PC-3 (cell line): ENCODE measurements at regions not wholly inside any gene's neighbourhood (a gene's known extent, or its start where the extent isn't known, plus 50 kb on each side); places are given as distances from the start of the nearest gene placed in this dataset.

Source experiments
- ATAC-seq: fragments of 200-7000 bp; cut with Tn5 transposase; 2 replicates; pipeline ENCODE4 v1.9.1; 2020; ENCODE audit warnings: mild to moderate bottlenecking, moderate library complexity
- BruUV-seq: library from RNA; stranded (reverse); fragments of 400-500 nt; replicated peaks from 2 replicates; lab custom pipeline; 2021; lab: Mats Ljungman, UMichigan
- CTCF ChIA-PET: fragments of 300-600 bp; sonication (Branson Sonifier 250); formaldehyde crosslinking; loops from one replicate; lab custom pipeline; 2022; ENCODE audit warnings: antibody characterized with exemption; lab: Charles Lee
- POLR2A ChIA-PET: fragments of 300-600 bp; sonication (Branson Sonifier 250); formaldehyde crosslinking; loops from one replicate; lab custom pipeline; 2022; ENCODE audit warnings: antibody characterized with exemption; ENCODE audit not compliant: unreplicated experiment; lab: Charles Lee
- DNase-seq: peaks from one replicate; pipeline ENCODE4 v3.0.0-alpha.2; 2015
- H2AFZ ChIP-seq: fragments of 300-600 bp; sonication (generic); 2 replicates; pipeline ENCODE4 v1.6.0; 2016; ENCODE audit warnings: antibody characterized with exemption, low read length
- H3F3A ChIP-seq: fragments of 300-600 bp; sonication (generic); one replicate; pipeline ENCODE4 v1.6.0; 2017; ENCODE audit warnings: antibody characterized with exemption, low read length, control low read depth, mild to moderate bottlenecking; ENCODE audit not compliant: unreplicated experiment
- H3K27ac ChIP-seq: fragments of 300-600 bp; sonication (generic); 2 replicates; pipeline ENCODE4 v1.5.1; 2016; ENCODE audit warnings: mild to moderate bottlenecking, low read length
- H3K27me3 ChIP-seq: fragments of 300-600 bp; sonication (generic); 2 replicates; pipeline ENCODE4 v1.6.1; 2016; ENCODE audit warnings: low read length, mixed read lengths
- H3K36me3 ChIP-seq: fragments of 300-600 bp; sonication (generic); 2 replicates; pipeline ENCODE4 v1.6.1; 2016; ENCODE audit warnings: low read depth, mixed run types, low read length, mixed read lengths
- H3K4me1 ChIP-seq: fragments of 300-600 bp; sonication (generic); 2 replicates; pipeline ENCODE4 v1.5.1; 2016; ENCODE audit warnings: low read length; ENCODE audit not compliant: insufficient read depth
- H3K4me2 ChIP-seq: fragments of 300-600 bp; sonication (generic); 2 replicates; pipeline ENCODE4 v1.6.0; 2016; ENCODE audit warnings: low read length
- H3K4me3 ChIP-seq: fragments of 300-600 bp; sonication (generic); 2 replicates; pipeline ENCODE4 v1.5.1; 2016; ENCODE audit warnings: mild to moderate bottlenecking, low read length, mixed read lengths
- H3K79me2 ChIP-seq: fragments of 300-600 bp; sonication (generic); 2 replicates; pipeline ENCODE4 v1.6.1; 2017; ENCODE audit warnings: low read length, mixed read lengths
- H3K9ac ChIP-seq: fragments of 300-600 bp; sonication (generic); 2 replicates; pipeline ENCODE4 v1.6.0; 2016; ENCODE audit warnings: mild to moderate bottlenecking, low read length
- H3K9me2 ChIP-seq: fragments of 300-600 bp; sonication (generic); replicated peaks from 2 replicates; pipeline ENCODE4 v1.6.1; 2016; ENCODE audit warnings: mixed run types, low read length, mixed read lengths
- H3K9me3 ChIP-seq: fragments of 300-600 bp; sonication (generic); 2 replicates; pipeline ENCODE4 v1.6.1; 2016; ENCODE audit warnings: low read length, mixed read lengths
- H4K20me1 ChIP-seq: fragments of 300-600 bp; sonication (generic); 2 replicates; pipeline ENCODE4 v1.6.1; 2016; ENCODE audit warnings: low read length, mixed read lengths
- CTCF ChIP-seq: fragments of 300-600 bp; sonication (generic); conservative IDR thresholded peaks from 2 replicates; pipeline ENCODE4 v1.5.1; 2017; ENCODE audit warnings: antibody characterized with exemption, low read depth, mild to moderate bottlenecking, low read length
- EZH2 ChIP-seq: fragments of 300-600 bp; sonication (generic); IDR thresholded peaks from one replicate; pipeline ENCODE4 v1.6.1; 2017; ENCODE audit warnings: antibody characterized with exemption, mild to moderate bottlenecking, low read length; ENCODE audit not compliant: unreplicated experiment
- EZH2phosphoT487 ChIP-seq: fragments of 300-600 bp; sonication (generic); IDR thresholded peaks from 2 replicates; pipeline ENCODE4 v1.6.1; 2018; ENCODE audit warnings: mild to moderate bottlenecking, antibody characterized with exemption, low read length, borderline replicate concordance
- intact Hi-C: fragments of 100-400 bp; cut with micrococcal nuclease; formaldehyde crosslinking; loops from 2 replicates; pipeline ENCODE4 v1.9.0; 2023

GRCh38 chr7:156261581-156261980 is 379.0 kb upstream of the RNF32 start:
- no peak for DNase-seq
- Histone ChIP-seq H3K27ac (no peak overlapping the region), H3K4me1 (no peaks in the 10 kb centered on the region), H3F3A (no peaks in the 10 kb centered on the region), H3K79me2 (no peaks in the 10 kb centered on the region), H3K4me3 (no peak overlapping the region), H3K27me3 (peaks cover 27% of the 10 kb centered on the region), H3K36me3 (no peaks in the 10 kb centered on the region), H3K9ac (no peak overlapping the region), H3K9me3 (no peaks in the 10 kb centered on the region), H2AFZ (no peak overlapping the region), H4K20me1 (no peaks in the 10 kb centered on the region), H3K4me2 (no peak overlapping the region), H3K9me2 (no peaks in the 10 kb centered on the region)
- BruUV-seq, result no TSS peak
- ChIA-PET POLR2A (no interaction called here), CTCF (no interaction called here)
- ATAC-seq, result no peak
- TF ChIP-seq EZH2 (no peak), CTCF (no peak), EZH2phosphoT487 (no peak)
- intact Hi-C loops, result no loop called here

- no peaks in the 10 kb centered on the region for H3F3A ChIP-seq
- TF ChIP-seq EZH2 (no peak), EZH2phosphoT487 (no peak), CTCF (no peak)
- no peaks in the 10 kb centered on the region for H3K4me1 ChIP-seq
- H3K9me3 ChIP-seq, result no peaks in the 10 kb centered on the region
- ChIA-PET CTCF (no interaction called here), POLR2A (no interaction called here)
- intact Hi-C loops, result no loop called here
- H4K20me1 ChIP-seq, result no peaks in the 10 kb centered on the region
- H3K9ac ChIP-seq, result no peak overlapping the region
- H2AFZ ChIP-seq, result no peak overlapping the region
- no peak overlapping the region for H3K4me3 ChIP-seq
- H3K4me2 ChIP-seq, result no peak overlapping the region
- ATAC-seq (no peak), DNase-seq (peak; percentile 3)
- no peaks in the 10 kb centered on the region for H3K9me2 ChIP-seq
- no peaks in the 10 kb centered on the region for H3K79me2 ChIP-seq
- no peaks in the 10 kb centered on the region for H3K36me3 ChIP-seq
- H3K27me3 ChIP-seq, result peaks cover 50% of the 10 kb centered on the region
- BruUV-seq, result no TSS peak
- no peak overlapping the region for H3K27ac ChIP-seq
These were observed 382.7 kb upstream of the RNF32 start for GRCh38 chr7:156257904-156258303.

- no peaks in the 10 kb centered on the region for H3K4me1 ChIP-seq
- H3K36me3 ChIP-seq, result no peaks in the 10 kb centered on the region
- H3K9ac ChIP-seq, result no peak overlapping the region
- H3K4me3 ChIP-seq, result no peak overlapping the region
- ChIA-PET CTCF (no interaction called here), POLR2A (no interaction called here)
- H3K9me3 ChIP-seq, result no peaks in the 10 kb centered on the region
- ATAC-seq, result no peak
- H4K20me1 ChIP-seq, result no peaks in the 10 kb centered on the region
- H3F3A ChIP-seq, result no peaks in the 10 kb centered on the region
- H2AFZ ChIP-seq, result no peak overlapping the region
- H3K79me2 ChIP-seq, result no peaks in the 10 kb centered on the region
- no TSS peak for BruUV-seq
- intact Hi-C loops, result no loop called here
- peaks cover 66% of the 10 kb centered on the region for H3K27me3 ChIP-seq
- TF ChIP-seq EZH2phosphoT487 (no peak), EZH2 (no peak), CTCF (no peak)
- H3K4me2 ChIP-seq, result no peak overlapping the region
- H3K9me2 ChIP-seq, result no peaks in the 10 kb centered on the region
- DNase-seq, result no peak
- H3K27ac ChIP-seq, result no peak overlapping the region
These were observed 384.9 kb upstream of the RNF32 start for GRCh38 chr7:156255635-156256034.
